Activated CD8-positive, alpha-beta T cell treated with anti-CD3 and anti-CD28 coated beads for 36 hours (primary cell): ENCODE measurements at regions not wholly inside any gene's neighbourhood (a gene's known extent, or its start where the extent isn't known, plus 50 kb on each side); places are given as distances from the start of the nearest gene placed in this dataset.

Source experiments
- ATAC-seq: fragments of 200-7000 bp; cut with Tn5 transposase; one replicate; pipeline ENCODE4 v1.10.0; 2021; ENCODE audit warnings: mild to moderate bottlenecking, moderate library complexity
- CTCF ChIA-PET: fragments of 350-600 bp; sonication (Branson Sonifier 250); formaldehyde crosslinking; loops from one replicate; lab custom pipeline; 2021; ENCODE audit warnings: antibody characterized with exemption; lab: Charles Lee
- POLR2A ChIA-PET: fragments of 350-600 bp; sonication (Branson Sonifier 250); formaldehyde crosslinking; loops from one replicate; lab custom pipeline; 2021; ENCODE audit warnings: antibody characterized with exemption; lab: Charles Lee
- DNase-seq: peaks from one replicate; pipeline ENCODE4 v3.0.0-alpha.2; 2020
- H3K27ac Mint-ChIP-seq: one replicate; pipeline ENCODE4 v1.8.0; 2021; ENCODE audit warnings: mild to moderate bottlenecking, mixed read lengths
- H3K27me3 Mint-ChIP-seq: one replicate; pipeline ENCODE4 v1.8.0; 2021; ENCODE audit warnings: mixed read lengths
- H3K36me3 Mint-ChIP-seq: one replicate; pipeline ENCODE4 v1.8.0; 2021; ENCODE audit warnings: low read depth, mixed read lengths
- H3K4me1 Mint-ChIP-seq: one replicate; pipeline ENCODE4 v1.8.0; 2021; ENCODE audit warnings: low read depth, mixed read lengths
- H3K4me3 Mint-ChIP-seq: one replicate; pipeline ENCODE4 v1.8.0; 2021; ENCODE audit warnings: mild to moderate bottlenecking, moderate library complexity, mixed read lengths
- H3K9me3 Mint-ChIP-seq: one replicate; pipeline ENCODE4 v1.8.0; 2021; ENCODE audit warnings: mixed read lengths
- CTCF ChIP-seq: fragments of 200-600 bp; IDR thresholded peaks from one replicate; pipeline ENCODE4 v1.8.0; 2022; ENCODE audit warnings: antibody characterized with exemption, mild to moderate bottlenecking
- intact Hi-C: fragments of 100-400 bp; cut with micrococcal nuclease; formaldehyde crosslinking; loops from one replicate; pipeline ENCODE4 v1.10.0; 2022

- H3K9me3 Mint-ChIP-seq = peaks cover 2% of the 10 kb centered on the region
- no peak overlapping the region for H3K4me3 Mint-ChIP-seq
- intact Hi-C loops = no loop called here
- ChIA-PET POLR2A (no interaction called here), CTCF (interaction anchor here (0.8 to 1.1 kb wide), 2 partner anchors 12 to 43 kb away, joined by 3 to 4 read pairs; no protein-coding TSS in a partner anchor)
- peaks cover 8% of the 10 kb centered on the region for H3K27me3 Mint-ChIP-seq
- DNase-seq (no peak), ATAC-seq (no peak)
- TF ChIP-seq CTCF = no peak
- no peak overlapping the region for H3K27ac Mint-ChIP-seq
- H3K36me3 Mint-ChIP-seq = peaks cover 2% of the 10 kb centered on the region
- peaks cover 11% of the 10 kb centered on the region for H3K4me1 Mint-ChIP-seq
Measured at GRCh38 chr21:29248124-29248523, 50.6 kb upstream of the BACH1 start.
